HG02885 (cell line): ENCODE measurements at regions not wholly inside any gene's neighbourhood (a gene's known extent, or its start where the extent isn't known, plus 50 kb on each side); places are given as distances from the start of the nearest gene placed in this dataset.

Source experiments
- ATAC-seq: cut with Tn5 transposase; IDR thresholded peaks from one replicate; pipeline ENCODE4 v1.9.1; 2021; ENCODE audit warnings: mild to moderate bottlenecking; ENCODE audit not compliant: unreplicated experiment, poor library complexity

- no peak for ATAC-seq
These were observed 206.9 kb downstream of the ARL4C start for GRCh38 chr2:234289834-234290590.

- ATAC-seq, result no peak
These were observed 207.9 kb downstream of the ARL4C start for GRCh38 chr2:234288974-234289455.

- no peak for ATAC-seq
These were observed 209.2 kb downstream of the ARL4C start for GRCh38 chr2:234287650-234288049.

GRCh38 chr2:234286956-234287355 is 209.9 kb downstream of the ARL4C start:
- ATAC-seq, result no peak

- no peak for ATAC-seq
These were observed 210.7 kb downstream of the ARL4C start for GRCh38 chr2:234286118-234286598.

- ATAC-seq, result no peak
These were observed 211.3 kb downstream of the ARL4C start for GRCh38 chr2:234285541-234285940.

- no peak for ATAC-seq
These were observed 217.2 kb downstream of the ARL4C start for GRCh38 chr2:234279637-234280036.

- ATAC-seq, result peak; percentile 47
These were observed 218.2 kb downstream of the ARL4C start for GRCh38 chr2:234278556-234279255.

- ATAC-seq, result no peak
These were observed 221.4 kb downstream of the ARL4C start for GRCh38 chr2:234275515-234275914.

GRCh38 chr2:234273887-234274584 is 222.8 kb downstream of the ARL4C start:
- no peak for ATAC-seq

GRCh38 chr2:234272069-234272850 is 221.8 kb downstream of the SPP2 start:
- no peak for ATAC-seq

GRCh38 chr2:234271338-234271737 is 220.8 kb downstream of the SPP2 start:
- no peak for ATAC-seq

GRCh38 chr2:234269769-234270204 is 219.3 kb downstream of the SPP2 start:
- no peak for ATAC-seq

GRCh38 chr2:234267534-234267933 is 217.0 kb downstream of the SPP2 start:
- no peak for ATAC-seq

- ATAC-seq, result no peak
These were observed 216.4 kb downstream of the SPP2 start for GRCh38 chr2:234266952-234267351.

- ATAC-seq, result no peak
These were observed 214.7 kb downstream of the SPP2 start for GRCh38 chr2:234265206-234265605.

GRCh38 chr2:234261736-234262135 is 211.2 kb downstream of the SPP2 start:
- no peak for ATAC-seq

- ATAC-seq, result no peak
These were observed 208.9 kb downstream of the SPP2 start for GRCh38 chr2:234259440-234259839.

- ATAC-seq, result no peak
These were observed 208.2 kb downstream of the SPP2 start for GRCh38 chr2:234258562-234259141.
